C4-2B (cell line): ENCODE measurements at regions not wholly inside any gene's neighbourhood (a gene's known extent, or its start where the extent isn't known, plus 50 kb on each side); places are given as distances from the start of the nearest gene placed in this dataset.

Experiments
- CTCF ChIP-seq: fragments of 450-650 bp; conservative IDR thresholded peaks from 2 replicates; pipeline ENCODE4 v1.5.1; 2017; ENCODE audit warnings: mild to moderate bottlenecking
- ZFX ChIP-seq: fragments of 450-650 bp; IDR thresholded peaks from 2 replicates; pipeline ENCODE4 v1.6.1; 2017

DNA sequence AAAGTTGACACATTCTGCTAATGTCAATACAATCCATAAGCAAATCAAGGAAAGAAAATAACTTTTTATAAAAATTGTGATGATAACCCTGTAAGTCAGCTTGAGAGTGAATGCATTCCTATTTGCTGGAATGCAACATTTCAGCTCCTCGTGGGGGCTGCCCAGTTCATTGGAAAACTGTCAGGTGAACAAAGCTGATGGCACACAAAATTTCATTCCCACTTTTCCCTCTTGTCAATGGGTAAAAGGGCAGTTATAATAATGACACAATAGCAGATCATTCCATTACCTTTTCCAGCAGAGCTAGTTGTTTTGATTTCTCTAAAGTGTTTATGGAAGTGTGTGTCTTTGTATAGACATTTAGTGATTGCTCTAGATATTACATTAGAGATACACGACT is 1124.6 kb upstream of the MAP3K7 start:
- TF ChIP-seq CTCF (no peak), ZFX (no peak)
